ENCODE measurements at regions not wholly inside any gene's neighbourhood (a gene's known extent, or its start where the extent isn't known, plus 50 kb on each side); places are given as distances from the start of the nearest gene placed in this dataset.
"Not testable (repeated sequence)": the region's sequence is repeated elsewhere in the genome, so short reads cannot be mapped to it uniquely, and the experiment has no call there.

- not testable (repeated sequence) for H3K36me3 ChIP-seq (ENCODE audit: insufficient read depth, low read length)
Measured at GRCh38 chr1:149220463-149221074, 117.2 kb upstream of the NBPF9 start.

GRCh38 chr1:149227933-149228665 is 124.7 kb upstream of the NBPF9 start:
- DNase-seq (ENCODE audit: insufficient read length, low spot score, missing footprints); H4K20me1 ChIP-seq (ENCODE audit: insufficient read depth, low read length); H2AFZ ChIP-seq (ENCODE audit: low read length); H3K27ac ChIP-seq (ENCODE audit: low read depth, low read length); H3K27me3 ChIP-seq (ENCODE audit: insufficient read depth, low read length); H3K4me1 ChIP-seq (ENCODE audit: insufficient read depth, low read length); H3K79me2 ChIP-seq (ENCODE audit: insufficient read depth, low read length); H3K36me3 ChIP-seq (ENCODE audit: insufficient read depth, low read length); H3K9me3 ChIP-seq (ENCODE audit: low read depth, low read length); H3K4me3 ChIP-seq (ENCODE audit: insufficient read depth, low read length); H3K4me2 ChIP-seq (ENCODE audit: insufficient read depth, low read length): not testable (repeated sequence)

More at GRCh38 chr1:149220463-149221074, 117.2 kb upstream of the NBPF9 start:
- not testable (repeated sequence) for H3K4me2 ChIP-seq (ENCODE audit: insufficient read depth, low read length); H3K9me3 ChIP-seq (ENCODE audit: low read depth, low read length); H3K27me3 ChIP-seq (ENCODE audit: insufficient read depth, low read length); H4K20me1 ChIP-seq (ENCODE audit: insufficient read depth, low read length); H3K79me2 ChIP-seq (ENCODE audit: insufficient read depth, low read length); DNase-seq (ENCODE audit: insufficient read length, low spot score, missing footprints); H3K4me3 ChIP-seq (ENCODE audit: insufficient read depth, low read length); H3K27ac ChIP-seq (ENCODE audit: low read depth, low read length); H2AFZ ChIP-seq (ENCODE audit: low read length); H3K4me1 ChIP-seq (ENCODE audit: insufficient read depth, low read length)

- H3K79me2 ChIP-seq (ENCODE audit: insufficient read depth, low read length); H4K20me1 ChIP-seq (ENCODE audit: insufficient read depth, low read length); H3K4me1 ChIP-seq (ENCODE audit: insufficient read depth, low read length); H3K9me3 ChIP-seq (ENCODE audit: low read depth, low read length); H3K4me3 ChIP-seq (ENCODE audit: insufficient read depth, low read length); H3K36me3 ChIP-seq (ENCODE audit: insufficient read depth, low read length); DNase-seq (ENCODE audit: insufficient read length, low spot score, missing footprints); H3K27me3 ChIP-seq (ENCODE audit: insufficient read depth, low read length); H3K27ac ChIP-seq (ENCODE audit: low read depth, low read length); H3K4me2 ChIP-seq (ENCODE audit: insufficient read depth, low read length); H2AFZ ChIP-seq (ENCODE audit: low read length): not testable (repeated sequence)
Measured at GRCh38 chr1:149228672-149229585, 125.6 kb upstream of the NBPF9 start.

GRCh38 chr1:149229813-149230212 is 126.5 kb upstream of the NBPF9 start:
- H3K4me3 ChIP-seq (ENCODE audit: insufficient read depth, low read length); H3K9me3 ChIP-seq (ENCODE audit: low read depth, low read length); H3K4me2 ChIP-seq (ENCODE audit: insufficient read depth, low read length); H3K4me1 ChIP-seq (ENCODE audit: insufficient read depth, low read length); H3K27me3 ChIP-seq (ENCODE audit: insufficient read depth, low read length); H4K20me1 ChIP-seq (ENCODE audit: insufficient read depth, low read length); H3K36me3 ChIP-seq (ENCODE audit: insufficient read depth, low read length); DNase-seq (ENCODE audit: insufficient read length, low spot score, missing footprints); H2AFZ ChIP-seq (ENCODE audit: low read length); H3K79me2 ChIP-seq (ENCODE audit: insufficient read depth, low read length): not testable (repeated sequence)
- peak overlapping the region; percentile 63 for H3K27ac ChIP-seq (ENCODE audit: low read depth, low read length)

DNA sequence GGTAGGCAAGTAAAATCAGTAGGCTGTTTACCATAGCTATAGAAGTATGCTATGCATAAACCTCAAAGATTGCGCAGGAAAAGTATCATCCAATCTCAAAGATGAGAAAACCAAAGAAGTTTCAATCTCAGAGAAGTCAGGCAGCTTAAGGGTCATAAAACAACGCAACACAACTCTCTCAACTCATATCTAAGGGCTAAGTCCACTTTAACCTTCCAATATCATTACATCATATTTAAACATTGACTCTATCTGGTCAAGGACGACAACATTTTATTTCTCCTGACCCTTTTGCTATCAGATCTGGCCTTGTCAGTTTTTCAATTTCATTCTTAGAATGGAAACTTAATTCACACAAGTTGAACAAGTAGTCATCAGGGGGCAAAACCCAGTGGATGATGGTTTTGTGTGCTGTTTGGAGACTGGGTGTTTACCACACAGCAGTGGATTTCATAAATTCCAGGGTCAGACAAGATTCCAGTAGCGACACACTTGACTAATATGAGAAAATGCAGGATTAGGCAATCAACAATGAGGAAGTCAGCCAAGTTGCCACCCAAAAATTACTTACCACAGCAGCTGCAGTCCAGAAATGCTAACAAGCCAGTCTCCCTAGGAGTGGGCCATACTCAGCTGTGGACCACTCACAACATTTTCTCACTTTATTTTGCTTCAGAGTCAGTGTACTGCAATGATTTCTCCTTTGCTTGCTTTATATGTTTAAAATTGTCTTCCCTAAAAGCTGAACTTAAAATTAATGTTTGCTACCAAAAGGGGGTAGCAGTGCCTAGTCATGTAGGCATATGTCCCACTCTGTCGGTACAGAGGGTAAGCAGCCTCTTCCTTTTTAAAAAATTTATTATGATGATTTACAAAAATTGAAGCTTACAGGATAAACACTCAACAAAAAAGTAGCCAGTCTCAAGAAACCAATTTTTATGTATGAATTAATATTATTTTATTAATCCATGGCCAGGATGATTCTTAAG is 131.9 kb upstream of the NBPF9 start:
- not testable (repeated sequence) for H3K27me3 ChIP-seq (ENCODE audit: insufficient read depth, low read length); H3K4me2 ChIP-seq (ENCODE audit: insufficient read depth, low read length); H3K79me2 ChIP-seq (ENCODE audit: insufficient read depth, low read length); H3K36me3 ChIP-seq (ENCODE audit: insufficient read depth, low read length); H3K9me3 ChIP-seq (ENCODE audit: low read depth, low read length); DNase-seq (ENCODE audit: insufficient read length, low spot score, missing footprints); H4K20me1 ChIP-seq (ENCODE audit: insufficient read depth, low read length); H3K27ac ChIP-seq (ENCODE audit: low read depth, low read length); H2AFZ ChIP-seq (ENCODE audit: low read length); H3K4me1 ChIP-seq (ENCODE audit: insufficient read depth, low read length); H3K4me3 ChIP-seq (ENCODE audit: insufficient read depth, low read length)

DNA sequence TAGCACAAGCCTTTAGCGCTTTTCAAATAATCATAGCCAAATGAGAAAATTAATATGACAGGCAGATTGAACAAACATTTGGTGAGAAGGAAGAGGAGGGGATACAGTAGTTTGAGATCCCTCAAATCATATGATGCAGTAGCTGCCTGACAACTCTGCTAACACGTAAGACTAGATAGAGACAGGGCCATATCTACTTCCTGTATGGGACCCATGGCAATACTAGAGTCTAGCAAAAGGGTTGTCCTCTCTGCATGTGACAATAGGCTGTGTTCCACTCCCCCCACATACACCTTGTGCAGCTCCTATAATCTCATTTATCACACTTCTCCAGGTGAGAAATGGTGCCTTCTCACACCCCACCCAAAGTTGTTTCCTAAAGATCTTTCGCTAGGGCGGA is 134.2 kb upstream of the NBPF9 start:
- H3K36me3 ChIP-seq (ENCODE audit: insufficient read depth, low read length); H2AFZ ChIP-seq (ENCODE audit: low read length); DNase-seq (ENCODE audit: insufficient read length, low spot score, missing footprints); H3K9me3 ChIP-seq (ENCODE audit: low read depth, low read length); H3K4me1 ChIP-seq (ENCODE audit: insufficient read depth, low read length); H3K79me2 ChIP-seq (ENCODE audit: insufficient read depth, low read length); H3K27ac ChIP-seq (ENCODE audit: low read depth, low read length); H4K20me1 ChIP-seq (ENCODE audit: insufficient read depth, low read length); H3K4me3 ChIP-seq (ENCODE audit: insufficient read depth, low read length); H3K4me2 ChIP-seq (ENCODE audit: insufficient read depth, low read length); H3K27me3 ChIP-seq (ENCODE audit: insufficient read depth, low read length): not testable (repeated sequence)

- DNase-seq (ENCODE audit: insufficient read length, low spot score, missing footprints); H3K27me3 ChIP-seq (ENCODE audit: insufficient read depth, low read length): not testable (repeated sequence)
Measured at GRCh38 chr1:149239897-149240508, 136.7 kb upstream of the NBPF9 start.

DNA sequence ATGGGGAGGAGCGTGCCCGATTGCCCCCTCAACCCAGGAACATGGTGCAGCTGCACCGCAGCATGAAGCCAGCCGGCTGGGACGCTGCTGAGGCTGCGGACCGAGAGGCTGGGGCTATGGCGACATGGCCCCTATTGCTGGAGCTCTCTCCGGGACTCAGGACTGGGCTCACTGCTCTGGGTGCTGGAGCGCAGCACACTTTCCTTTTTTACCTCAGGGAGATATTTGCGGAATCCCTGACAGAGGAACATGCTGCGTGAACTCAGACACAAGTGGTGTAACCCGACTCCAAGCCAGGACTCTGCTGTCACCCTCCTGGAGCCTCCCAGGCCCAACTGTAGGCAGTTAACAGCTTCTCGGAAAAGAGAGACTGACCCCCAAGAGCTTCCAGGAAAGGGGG is 137.2 kb upstream of the NBPF9 start:
- H3K79me2 ChIP-seq (ENCODE audit: insufficient read depth, low read length); H3K4me1 ChIP-seq (ENCODE audit: insufficient read depth, low read length); H3K9me3 ChIP-seq (ENCODE audit: low read depth, low read length); H3K4me3 ChIP-seq (ENCODE audit: insufficient read depth, low read length); H3K27ac ChIP-seq (ENCODE audit: low read depth, low read length); H3K36me3 ChIP-seq (ENCODE audit: insufficient read depth, low read length); H4K20me1 ChIP-seq (ENCODE audit: insufficient read depth, low read length); DNase-seq (ENCODE audit: insufficient read length, low spot score, missing footprints); H3K4me2 ChIP-seq (ENCODE audit: insufficient read depth, low read length); H3K27me3 ChIP-seq (ENCODE audit: insufficient read depth, low read length); H2AFZ ChIP-seq (ENCODE audit: low read length): not testable (repeated sequence)

More at GRCh38 chr1:149239897-149240508, 136.7 kb upstream of the NBPF9 start:
- H3K9me3 ChIP-seq (ENCODE audit: low read depth, low read length); H3K36me3 ChIP-seq (ENCODE audit: insufficient read depth, low read length); H4K20me1 ChIP-seq (ENCODE audit: insufficient read depth, low read length); H3K4me3 ChIP-seq (ENCODE audit: insufficient read depth, low read length); H3K4me1 ChIP-seq (ENCODE audit: insufficient read depth, low read length); H3K27ac ChIP-seq (ENCODE audit: low read depth, low read length); H3K79me2 ChIP-seq (ENCODE audit: insufficient read depth, low read length); H2AFZ ChIP-seq (ENCODE audit: low read length); H3K4me2 ChIP-seq (ENCODE audit: insufficient read depth, low read length): not testable (repeated sequence)

All from osteoblast (primary cell).